ENCODE measurements at regions not wholly inside any gene's neighbourhood (a gene's known extent, or its start where the extent isn't known, plus 50 kb on each side); places are given as distances from the start of the nearest gene placed in this dataset.

DNA sequence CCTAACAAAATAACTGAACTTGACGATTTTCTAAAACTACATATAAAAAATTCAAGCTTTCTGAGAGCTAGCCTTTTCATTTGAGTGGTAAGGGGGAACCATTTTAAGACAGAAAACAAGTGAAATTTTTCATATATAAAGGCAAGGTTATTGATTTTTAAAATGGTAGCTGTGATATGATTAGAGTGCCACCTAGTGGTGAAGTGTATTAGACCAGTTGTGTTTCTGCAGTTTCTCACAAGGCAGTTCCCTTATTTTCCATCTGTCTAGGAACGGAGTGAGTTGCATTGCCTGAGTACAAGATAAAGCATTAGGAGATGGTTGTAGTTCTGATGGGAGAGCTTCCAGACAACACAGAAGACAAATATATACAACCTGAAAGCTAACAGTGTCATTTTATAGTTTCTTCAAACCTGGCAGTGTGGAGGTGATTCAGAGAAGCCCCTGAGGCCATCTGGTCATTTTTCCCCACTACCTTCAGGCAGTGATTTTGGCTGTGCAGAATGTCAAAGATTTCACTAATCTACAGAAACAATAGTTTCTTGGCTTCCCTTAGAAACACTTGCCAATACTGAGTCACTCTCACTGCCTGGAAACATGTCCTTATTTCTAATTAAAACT, 180.8 kb downstream of the C12orf50 start:
- no peak for DNase-seq (ENCODE audit: low spot score, unreplicated experiment)

DNA sequence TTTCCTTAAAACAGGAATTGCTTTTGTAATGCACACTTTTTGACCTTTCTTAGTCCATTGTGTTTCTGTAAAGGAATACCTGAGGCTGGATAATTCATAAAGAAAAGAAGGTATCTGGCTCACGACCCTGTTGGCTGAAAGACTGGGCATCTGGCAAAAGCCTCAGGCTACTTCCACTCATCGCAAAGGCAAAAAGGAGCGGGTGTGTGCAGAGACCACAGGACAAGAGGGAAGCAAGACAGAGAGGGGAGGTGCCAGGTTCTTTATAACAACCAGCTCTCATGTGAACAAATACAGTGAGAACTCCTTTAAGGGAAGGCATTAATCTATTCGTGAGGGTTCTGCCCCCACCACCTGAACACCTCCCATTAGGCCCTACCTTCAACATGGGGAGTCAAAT, 182.1 kb downstream of the C12orf50 start:
- H3K4me3 Mint-ChIP-seq (ENCODE audit: low read depth), result no peak overlapping the region
- H3K9me3 Mint-ChIP-seq (ENCODE audit: low read depth), result no peaks in the 10 kb centered on the region
- peaks cover 2% of the 10 kb centered on the region for H3K27me3 Mint-ChIP-seq
- H3K4me1 Mint-ChIP-seq (ENCODE audit: low read depth), result peaks cover 17% of the 10 kb centered on the region
- H3K27ac Mint-ChIP-seq, result peak overlapping the region; percentile 77
- no peak for DNase-seq (ENCODE audit: low spot score, unreplicated experiment)
- no peaks in the 10 kb centered on the region for H3K36me3 Mint-ChIP-seq (ENCODE audit: insufficient read depth)
- TF ChIP-seq, protein P1, sequence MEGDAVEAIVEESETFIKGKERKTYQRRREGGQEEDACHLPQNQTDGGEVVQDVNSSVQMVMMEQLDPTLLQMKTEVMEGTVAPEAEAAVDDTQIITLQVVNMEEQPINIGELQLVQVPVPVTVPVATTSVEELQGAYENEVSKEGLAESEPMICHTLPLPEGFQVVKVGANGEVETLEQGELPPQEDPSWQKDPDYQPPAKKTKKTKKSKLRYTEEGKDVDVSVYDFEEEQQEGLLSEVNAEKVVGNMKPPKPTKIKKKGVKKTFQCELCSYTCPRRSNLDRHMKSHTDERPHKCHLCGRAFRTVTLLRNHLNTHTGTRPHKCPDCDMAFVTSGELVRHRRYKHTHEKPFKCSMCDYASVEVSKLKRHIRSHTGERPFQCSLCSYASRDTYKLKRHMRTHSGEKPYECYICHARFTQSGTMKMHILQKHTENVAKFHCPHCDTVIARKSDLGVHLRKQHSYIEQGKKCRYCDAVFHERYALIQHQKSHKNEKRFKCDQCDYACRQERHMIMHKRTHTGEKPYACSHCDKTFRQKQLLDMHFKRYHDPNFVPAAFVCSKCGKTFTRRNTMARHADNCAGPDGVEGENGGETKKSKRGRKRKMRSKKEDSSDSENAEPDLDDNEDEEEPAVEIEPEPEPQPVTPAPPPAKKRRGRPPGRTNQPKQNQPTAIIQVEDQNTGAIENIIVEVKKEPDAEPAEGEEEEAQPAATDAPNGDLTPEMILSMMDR (IDR thresholded peaks at IDR 0.05; ENCODE audit: unreplicated experiment), result no peak

More for the DNA sequence above, 180.8 kb downstream of the C12orf50 start:
- Mint-ChIP-seq H3K9me3 (ENCODE audit: low read depth) (no peaks in the 10 kb centered on the region), H3K4me1 (ENCODE audit: low read depth) (peaks cover 17% of the 10 kb centered on the region), H3K27me3 (peaks cover 2% of the 10 kb centered on the region), H3K27ac (no peak overlapping the region), H3K4me3 (ENCODE audit: low read depth) (no peak overlapping the region), H3K36me3 (ENCODE audit: insufficient read depth) (no peaks in the 10 kb centered on the region)
- TF ChIP-seq, protein P1 (IDR thresholded peaks at IDR 0.05; ENCODE audit: unreplicated experiment), result peak; percentile 96

DNA sequence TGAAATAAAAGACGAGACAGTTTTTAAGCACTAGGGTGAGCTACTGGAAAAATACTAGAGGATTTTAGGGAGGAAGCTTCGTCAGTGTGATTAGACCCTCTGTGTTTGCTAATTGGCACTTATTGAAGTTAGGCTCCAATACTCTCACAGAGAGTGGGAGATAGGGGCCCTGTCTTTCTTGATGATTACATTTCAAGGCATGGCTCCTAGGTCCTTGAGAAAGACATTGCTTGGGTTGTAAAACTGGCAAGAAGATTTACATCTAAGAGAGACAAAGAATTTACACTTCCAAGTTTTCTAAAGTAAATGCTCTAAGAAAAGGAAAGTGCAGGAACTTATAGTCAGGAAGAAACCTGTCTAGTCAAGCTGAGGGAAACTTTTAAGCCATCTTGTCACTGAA, 183.2 kb downstream of the C12orf50 start:
- Mint-ChIP-seq H3K27ac (no peak overlapping the region), H3K9me3 (ENCODE audit: low read depth) (no peaks in the 10 kb centered on the region), H3K27me3 (peaks cover 2% of the 10 kb centered on the region), H3K36me3 (ENCODE audit: insufficient read depth) (no peaks in the 10 kb centered on the region), H3K4me3 (ENCODE audit: low read depth) (no peak overlapping the region), H3K4me1 (ENCODE audit: low read depth) (peaks cover 17% of the 10 kb centered on the region)
- TF ChIP-seq, protein P1 (IDR thresholded peaks at IDR 0.05; ENCODE audit: unreplicated experiment), result no peak
- DNase-seq (ENCODE audit: low spot score, unreplicated experiment), result no peak

DNA sequence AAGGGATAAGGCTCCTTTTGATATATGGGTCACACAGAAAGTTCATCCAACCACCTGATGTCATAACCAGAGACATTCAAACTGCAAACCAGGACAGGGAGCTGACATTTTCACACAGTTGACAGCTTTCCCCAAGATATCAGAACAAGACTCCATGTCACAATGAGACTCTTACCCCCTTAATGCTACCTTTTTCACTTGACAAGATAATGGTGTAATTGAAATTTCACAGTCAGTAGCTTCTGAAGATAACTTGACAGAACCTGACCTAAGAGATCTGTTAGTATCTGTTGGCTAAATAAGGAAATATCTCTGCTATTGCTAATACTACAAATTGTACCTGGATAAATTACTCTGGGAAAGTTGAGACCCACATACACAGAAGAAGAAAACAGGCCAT, 187.3 kb downstream of the C12orf50 start:
- no peak overlapping the region for H3K27ac Mint-ChIP-seq
- H3K36me3 Mint-ChIP-seq (ENCODE audit: insufficient read depth), result no peaks in the 10 kb centered on the region
- H3K27me3 Mint-ChIP-seq, result no peaks in the 10 kb centered on the region
- peaks cover 8% of the 10 kb centered on the region for H3K4me1 Mint-ChIP-seq (ENCODE audit: low read depth)
- H3K4me3 Mint-ChIP-seq (ENCODE audit: low read depth), result no peak overlapping the region
- TF ChIP-seq, protein P1 (IDR thresholded peaks at IDR 0.05; ENCODE audit: unreplicated experiment), result no peak
- no peak for DNase-seq (ENCODE audit: low spot score, unreplicated experiment)
- H3K9me3 Mint-ChIP-seq (ENCODE audit: low read depth), result peaks cover 3% of the 10 kb centered on the region

DNA sequence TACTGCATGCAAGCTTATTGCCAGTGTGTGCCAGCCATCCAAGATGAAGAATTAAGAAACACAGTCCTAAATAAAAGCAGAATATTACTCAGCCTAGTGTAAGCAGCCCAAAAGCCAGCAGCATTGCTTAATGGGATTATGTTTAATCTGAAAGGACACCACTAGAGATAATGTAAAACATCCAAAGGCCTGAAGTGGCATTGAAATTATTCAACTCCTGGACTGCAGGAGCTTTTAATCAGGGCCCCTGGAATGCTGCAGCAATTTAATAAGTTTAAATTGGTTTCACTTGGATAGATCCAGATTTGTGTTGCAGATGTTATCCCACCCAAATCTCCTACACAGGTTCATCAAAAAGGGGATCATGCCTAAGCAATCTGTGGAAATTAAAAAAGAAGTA, 193.0 kb downstream of the C12orf50 start:
- Mint-ChIP-seq H3K27me3 (no peaks in the 10 kb centered on the region), H3K4me3 (ENCODE audit: low read depth) (no peak overlapping the region), H3K36me3 (ENCODE audit: insufficient read depth) (no peaks in the 10 kb centered on the region), H3K4me1 (ENCODE audit: low read depth) (no peaks in the 10 kb centered on the region), H3K27ac (no peak overlapping the region), H3K9me3 (ENCODE audit: low read depth) (peaks cover 3% of the 10 kb centered on the region)
- TF ChIP-seq, protein P1 (IDR thresholded peaks at IDR 0.05; ENCODE audit: unreplicated experiment), result no peak
- no peak for DNase-seq (ENCODE audit: low spot score, unreplicated experiment)
